ENCODE measurements at regions not wholly inside any gene's neighbourhood (a gene's known extent, or its start where the extent isn't known, plus 50 kb on each side); places are given as distances from the start of the nearest gene placed in this dataset.

DNA sequence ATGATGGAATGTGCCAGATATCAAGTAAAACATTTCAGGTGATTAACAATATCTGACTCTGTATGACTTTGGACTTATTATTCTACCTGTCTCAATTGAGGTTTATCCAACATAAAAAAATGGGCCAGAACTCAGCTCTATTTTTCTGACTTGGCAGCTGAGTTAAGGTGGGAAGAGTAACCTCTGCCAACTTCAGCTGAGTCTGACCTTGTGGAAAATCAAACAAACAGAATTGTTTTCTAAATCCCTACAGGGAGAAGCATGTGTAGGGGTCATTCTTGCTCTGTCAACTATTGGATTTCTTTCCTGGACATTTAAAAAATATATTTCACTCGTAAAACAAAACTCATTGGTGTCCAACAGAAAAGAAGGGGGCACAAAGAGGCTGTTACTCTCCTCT is 139.4 kb upstream of the TLR4 start (continued):
- no peak for TF ChIP-seq BHLHE40 (IDR thresholded peaks at IDR 0.05; ENCODE audit: borderline replicate concordance in 1 of 2, low read depth in 2 of 2, low read length in 1 of 2)
- TF ChIP-seq, protein P1, sequence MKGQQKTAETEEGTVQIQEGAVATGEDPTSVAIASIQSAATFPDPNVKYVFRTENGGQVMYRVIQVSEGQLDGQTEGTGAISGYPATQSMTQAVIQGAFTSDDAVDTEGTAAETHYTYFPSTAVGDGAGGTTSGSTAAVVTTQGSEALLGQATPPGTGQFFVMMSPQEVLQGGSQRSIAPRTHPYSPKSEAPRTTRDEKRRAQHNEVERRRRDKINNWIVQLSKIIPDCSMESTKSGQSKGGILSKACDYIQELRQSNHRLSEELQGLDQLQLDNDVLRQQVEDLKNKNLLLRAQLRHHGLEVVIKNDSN (IDR thresholded peaks at IDR 0.05; ENCODE audit: borderline replicate concordance, extremely low read length, insufficient read depth, low read depth, low read length) = no peak
- TF ChIP-seq, protein P2, sequence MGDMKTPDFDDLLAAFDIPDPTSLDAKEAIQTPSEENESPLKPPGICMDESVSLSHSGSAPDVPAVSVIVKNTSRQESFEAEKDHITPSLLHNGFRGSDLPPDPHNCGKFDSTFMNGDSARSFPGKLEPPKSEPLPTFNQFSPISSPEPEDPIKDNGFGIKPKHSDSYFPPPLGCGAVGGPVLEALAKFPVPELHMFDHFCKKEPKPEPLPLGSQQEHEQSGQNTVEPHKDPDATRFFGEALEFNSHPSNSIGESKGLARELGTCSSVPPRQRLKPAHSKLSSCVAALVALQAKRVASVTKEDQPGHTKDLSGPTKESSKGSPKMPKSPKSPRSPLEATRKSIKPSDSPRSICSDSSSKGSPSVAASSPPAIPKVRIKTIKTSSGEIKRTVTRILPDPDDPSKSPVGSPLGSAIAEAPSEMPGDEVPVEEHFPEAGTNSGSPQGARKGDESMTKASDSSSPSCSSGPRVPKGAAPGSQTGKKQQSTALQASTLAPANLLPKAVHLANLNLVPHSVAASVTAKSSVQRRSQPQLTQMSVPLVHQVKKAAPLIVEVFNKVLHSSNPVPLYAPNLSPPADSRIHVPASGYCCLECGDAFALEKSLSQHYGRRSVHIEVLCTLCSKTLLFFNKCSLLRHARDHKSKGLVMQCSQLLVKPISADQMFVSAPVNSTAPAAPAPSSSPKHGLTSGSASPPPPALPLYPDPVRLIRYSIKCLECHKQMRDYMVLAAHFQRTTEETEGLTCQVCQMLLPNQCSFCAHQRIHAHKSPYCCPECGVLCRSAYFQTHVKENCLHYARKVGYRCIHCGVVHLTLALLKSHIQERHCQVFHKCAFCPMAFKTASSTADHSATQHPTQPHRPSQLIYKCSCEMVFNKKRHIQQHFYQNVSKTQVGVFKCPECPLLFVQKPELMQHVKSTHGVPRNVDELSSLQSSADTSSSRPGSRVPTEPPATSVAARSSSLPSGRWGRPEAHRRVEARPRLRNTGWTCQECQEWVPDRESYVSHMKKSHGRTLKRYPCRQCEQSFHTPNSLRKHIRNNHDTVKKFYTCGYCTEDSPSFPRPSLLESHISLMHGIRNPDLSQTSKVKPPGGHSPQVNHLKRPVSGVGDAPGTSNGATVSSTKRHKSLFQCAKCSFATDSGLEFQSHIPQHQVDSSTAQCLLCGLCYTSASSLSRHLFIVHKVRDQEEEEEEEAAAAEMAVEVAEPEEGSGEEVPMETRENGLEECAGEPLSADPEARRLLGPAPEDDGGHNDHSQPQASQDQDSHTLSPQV (IDR thresholded peaks at IDR 0.05) = no peak

DNA sequence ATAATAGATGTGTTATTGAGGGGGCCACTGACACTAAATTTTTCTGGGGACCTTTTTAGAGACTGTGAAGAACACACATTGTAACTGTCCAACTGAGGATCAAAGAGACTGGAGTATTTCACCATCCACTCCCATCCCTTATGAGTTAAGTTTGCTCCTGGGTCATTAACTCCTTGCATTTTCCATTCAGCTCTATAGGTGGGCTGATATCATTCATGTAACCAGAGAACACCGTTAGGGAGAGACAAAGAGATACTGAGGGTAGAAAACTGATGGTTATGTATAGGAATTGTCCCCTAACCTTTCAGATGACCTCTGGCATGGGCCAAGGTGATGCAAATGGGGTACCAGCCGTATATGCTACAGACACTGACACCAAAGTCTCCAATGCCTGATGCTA is 142.4 kb upstream of the TLR4 start:
- H3K79me2 ChIP-seq (ENCODE audit: control insufficient read depth, insufficient read depth, low read length) = no peaks in the 10 kb centered on the region
- TF ChIP-seq PAX8 (IDR thresholded peaks at IDR 0.05) (no peak), POU2F2 (IDR thresholded peaks at IDR 0.05; ENCODE audit: borderline replicate concordance, low read depth, low read length) (no peak), CHD4 (IDR thresholded peaks at IDR 0.05) (no peak)
- no peaks in the 10 kb centered on the region for H3K9me3 ChIP-seq (replicated peaks; ENCODE audit: control insufficient read depth, insufficient read depth, low read length)
- H4K20me1 ChIP-seq (ENCODE audit: control insufficient read depth, insufficient read depth) = no peaks in the 10 kb centered on the region
- no TSS peak for BruUV-seq (replicated peaks)
- ATAC-seq (no peak), FAIRE-seq (no peak), DNase-seq (ENCODE audit: low read depth, low spot score) (no peak)
- no peaks in the 10 kb centered on the region for H3K36me3 ChIP-seq (ENCODE audit: control insufficient read depth in 2 of 2, insufficient read depth in 2 of 2, low read length in 1 of 2)
- H3K27ac ChIP-seq (ENCODE audit: control insufficient read depth, insufficient read depth) = no peak overlapping the region
- H3K4me3 ChIP-seq = no peak overlapping the region
- POLR2A ChIA-PET = no interaction called here
- RAD21 ChIA-PET (ENCODE audit: unreplicated experiment) = no interaction called here
- in situ Hi-C loops (cut with MboI) = no loop called here
- WGBS (ENCODE audit: insufficient coverage, insufficient replicate concordance, low lambda C conversion rate, missing lambda C conversion rate) = 16% methylated on average over 2 of the region's 2 CpGs
- no peak overlapping the region for H2AFZ ChIP-seq (ENCODE audit: control insufficient read depth, low read depth, low read length)
- SMC1A ChIA-PET (ENCODE audit: uncharacterized antibody, unreplicated experiment) = no interaction called here
- H3K27me3 ChIP-seq (replicated peaks in 1 of 2; ENCODE audit: control insufficient read depth in 2 of 2, insufficient read depth in 2 of 2, low read length in 1 of 2) = no peaks in the 10 kb centered on the region
- CTCF ChIA-PET = no interaction called here
- no peak overlapping the region for H3K9ac ChIP-seq (ENCODE audit: control insufficient read depth, insufficient read depth, low read length)
- no peaks in the 10 kb centered on the region for H3K4me1 ChIP-seq (ENCODE audit: control insufficient read depth, insufficient read depth, low read length)
- no peak overlapping the region for H3K4me2 ChIP-seq (ENCODE audit: control insufficient read depth, insufficient read depth)
- intact Hi-C loops (cut with micrococcal nuclease; ENCODE audit: unreplicated experiment) = no loop called here
